ENCODE measurements at regions not wholly inside any gene's neighbourhood (a gene's known extent, or its start where the extent isn't known, plus 50 kb on each side); places are given as distances from the start of the nearest gene placed in this dataset.

DNA sequence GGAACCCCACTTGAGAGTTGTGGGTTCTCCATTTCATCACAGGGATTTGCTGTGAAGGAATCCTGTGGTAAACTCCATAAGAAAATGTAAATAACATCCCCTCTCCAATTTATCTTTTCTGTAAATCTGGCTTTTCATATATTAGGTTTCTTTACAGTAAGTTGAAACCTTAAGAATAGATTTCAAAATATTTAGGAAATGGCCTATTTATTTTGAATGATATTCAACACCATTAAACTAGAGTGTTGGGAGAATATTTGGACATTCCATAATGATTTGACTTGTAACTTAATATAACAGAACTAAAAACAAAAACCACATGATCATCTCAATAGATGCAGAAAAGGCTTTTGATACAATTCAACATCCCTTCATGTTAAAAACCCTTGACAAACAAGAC, 197.3 kb upstream of the PGRMC2 start:
- TF ChIP-seq, protein P1, sequence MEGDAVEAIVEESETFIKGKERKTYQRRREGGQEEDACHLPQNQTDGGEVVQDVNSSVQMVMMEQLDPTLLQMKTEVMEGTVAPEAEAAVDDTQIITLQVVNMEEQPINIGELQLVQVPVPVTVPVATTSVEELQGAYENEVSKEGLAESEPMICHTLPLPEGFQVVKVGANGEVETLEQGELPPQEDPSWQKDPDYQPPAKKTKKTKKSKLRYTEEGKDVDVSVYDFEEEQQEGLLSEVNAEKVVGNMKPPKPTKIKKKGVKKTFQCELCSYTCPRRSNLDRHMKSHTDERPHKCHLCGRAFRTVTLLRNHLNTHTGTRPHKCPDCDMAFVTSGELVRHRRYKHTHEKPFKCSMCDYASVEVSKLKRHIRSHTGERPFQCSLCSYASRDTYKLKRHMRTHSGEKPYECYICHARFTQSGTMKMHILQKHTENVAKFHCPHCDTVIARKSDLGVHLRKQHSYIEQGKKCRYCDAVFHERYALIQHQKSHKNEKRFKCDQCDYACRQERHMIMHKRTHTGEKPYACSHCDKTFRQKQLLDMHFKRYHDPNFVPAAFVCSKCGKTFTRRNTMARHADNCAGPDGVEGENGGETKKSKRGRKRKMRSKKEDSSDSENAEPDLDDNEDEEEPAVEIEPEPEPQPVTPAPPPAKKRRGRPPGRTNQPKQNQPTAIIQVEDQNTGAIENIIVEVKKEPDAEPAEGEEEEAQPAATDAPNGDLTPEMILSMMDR (IDR thresholded peaks at IDR 0.05) = no peak
- no peak for TF ChIP-seq POLR2AphosphoS5 (IDR thresholded peaks at IDR 0.05)

Data from breast epithelium (tissue), 3 donors.